Smooth muscle cell (in vitro differentiated cells): ENCODE measurements at regions not wholly inside any gene's neighbourhood (a gene's known extent, or its start where the extent isn't known, plus 50 kb on each side); places are given as distances from the start of the nearest gene placed in this dataset.
"Not testable (repeated sequence)": the region's sequence is repeated elsewhere in the genome, so short reads cannot be mapped to it uniquely, and the experiment has no call there.

ENCODE experiments used
- DNase-seq: peaks from one replicate; lab custom pipeline; 2025; ENCODE audit not compliant: unreplicated experiment; lab: John Stamatoyannopoulos, UW
- H2AFZ ChIP-seq: fragments of 200-600 bp; sonication (generic); 2 replicates; pipeline ENCODE4 v1.6.0; 2016; ENCODE audit warnings: antibody characterized with exemption, low read depth, mild to moderate bottlenecking
- H3F3A ChIP-seq: fragments of 200-600 bp; sonication (generic); 2 replicates; pipeline ENCODE4 v1.6.0; 2017; ENCODE audit warnings: antibody characterized with exemption, low read depth
- H3K27ac ChIP-seq: fragments of 200-600 bp; sonication (generic); 2 replicates; pipeline ENCODE4 v1.5.1; 2016; ENCODE audit warnings: low read depth, mild to moderate bottlenecking
- H3K27me3 ChIP-seq: fragments of 200-600 bp; sonication (generic); 2 replicates; pipeline ENCODE4 v1.6.1; 2016; ENCODE audit warnings: low read depth, mild to moderate bottlenecking
- H3K36me3 ChIP-seq: fragments of 200-600 bp; sonication (generic); 2 replicates; pipeline ENCODE4 v1.5.1; 2016; ENCODE audit warnings: low read depth
- H3K4me1 ChIP-seq: fragments of 200-600 bp; sonication (generic); 2 replicates; pipeline ENCODE4 v1.5.1; 2016; ENCODE audit warnings: low read depth
- H3K4me2 ChIP-seq: fragments of 200-600 bp; sonication (generic); 2 replicates; pipeline ENCODE4 v1.6.0; 2016; ENCODE audit warnings: mild to moderate bottlenecking
- H3K4me3 ChIP-seq: fragments of 200-600 bp; sonication (generic); 2 replicates; pipeline ENCODE4 v1.5.1; 2016; ENCODE audit warnings: mild to moderate bottlenecking
- H3K79me2 ChIP-seq: fragments of 200-600 bp; sonication (generic); 2 replicates; pipeline ENCODE4 v1.6.0; 2016; ENCODE audit warnings: low read depth, mild to moderate bottlenecking
- H3K9ac ChIP-seq: fragments of 200-600 bp; sonication (generic); 2 replicates; pipeline ENCODE4 v1.6.0; 2016; ENCODE audit warnings: low read depth
- H3K9me3 ChIP-seq: fragments of 200-600 bp; sonication (generic); replicated peaks from 2 replicates; pipeline ENCODE4 v1.5.1; 2016; ENCODE audit warnings: low read depth
- H4K20me1 ChIP-seq: fragments of 200-600 bp; sonication (generic); 2 replicates; pipeline ENCODE4 v1.6.0; 2016; ENCODE audit warnings: low read depth
- CTCF ChIP-seq: fragments of 200-600 bp; sonication (generic); IDR thresholded peaks from 2 replicates; pipeline ENCODE4 v1.5.1; 2017; ENCODE audit warnings: borderline replicate concordance, mild to moderate bottlenecking, antibody characterized with exemption; ENCODE audit not compliant: insufficient read depth, poor library complexity, severe bottlenecking
- WGBS: methylation state at CpG from one replicate; pipeline ENCODE4 v1.1.7; 2016; ENCODE audit warnings: low lambda C conversion rate; 5-methylcytosine and 5-hydroxymethylcytosine counted together

GRCh38 chr10:34904191-34904590 lies 89.1 kb upstream of the PARD3 start:
- H3K27me3 ChIP-seq: no peaks in the 10 kb centered on the region
- H4K20me1 ChIP-seq: no peaks in the 10 kb centered on the region
- no peak overlapping the region for H3K27ac ChIP-seq
- no peak for DNase-seq
- H3F3A ChIP-seq: peaks cover 7% of the 10 kb centered on the region
- no peak overlapping the region for H3K9ac ChIP-seq
- no peaks in the 10 kb centered on the region for H3K79me2 ChIP-seq
- no peak overlapping the region for H3K4me3 ChIP-seq
- no peak overlapping the region for H3K4me2 ChIP-seq
- H2AFZ ChIP-seq: no peak overlapping the region
- WGBS: 96% methylated on average over 6 of the region's 6 CpGs
- no peaks in the 10 kb centered on the region for H3K36me3 ChIP-seq
- TF ChIP-seq CTCF: no peak
- peaks cover 6% of the 10 kb centered on the region for H3K4me1 ChIP-seq
- H3K9me3 ChIP-seq: no peaks in the 10 kb centered on the region

- no peak overlapping the region for H3K9ac ChIP-seq
- no peak overlapping the region for H3K4me2 ChIP-seq
- 95% methylated on average over 8 of the region's 8 CpGs for WGBS
- H3K9me3 ChIP-seq: no peaks in the 10 kb centered on the region
- no peak for TF ChIP-seq CTCF
- no peaks in the 10 kb centered on the region for H3K79me2 ChIP-seq
- no peaks in the 10 kb centered on the region for H3K27me3 ChIP-seq
- no peaks in the 10 kb centered on the region for H4K20me1 ChIP-seq
- H3K4me3 ChIP-seq: no peak overlapping the region
- H2AFZ ChIP-seq: no peak overlapping the region
- no peak for DNase-seq
- no peaks in the 10 kb centered on the region for H3K4me1 ChIP-seq
- H3K36me3 ChIP-seq: no peaks in the 10 kb centered on the region
- no peaks in the 10 kb centered on the region for H3F3A ChIP-seq
- no peak overlapping the region for H3K27ac ChIP-seq
Observed at GRCh38 chr10:34899161-34899560, 84.1 kb upstream of the PARD3 start.

GRCh38 chr10:34895977-34896376 lies 80.9 kb upstream of the PARD3 start:
- 97% methylated on average over 3 of the region's 3 CpGs for WGBS
- Histone ChIP-seq H4K20me1 (no peaks in the 10 kb centered on the region), H3K4me2 (no peak overlapping the region), H3K4me3 (no peak overlapping the region), H3K27ac (no peak overlapping the region), H3K9me3 (no peaks in the 10 kb centered on the region), H3K79me2 (no peaks in the 10 kb centered on the region), H3F3A (no peaks in the 10 kb centered on the region), H3K9ac (no peak overlapping the region), H3K4me1 (no peaks in the 10 kb centered on the region), H3K27me3 (no peaks in the 10 kb centered on the region), H2AFZ (no peak overlapping the region), H3K36me3 (no peaks in the 10 kb centered on the region)
- no peak for TF ChIP-seq CTCF
- no peak for DNase-seq

GRCh38 chr10:34895046-34895445 lies 80.0 kb upstream of the PARD3 start:
- not testable (repeated sequence) for H3K9ac ChIP-seq, H3K4me2 ChIP-seq, H2AFZ ChIP-seq, H3K27me3 ChIP-seq, H3K4me1 ChIP-seq, H3K36me3 ChIP-seq, H4K20me1 ChIP-seq, DNase-seq, H3F3A ChIP-seq, H3K79me2 ChIP-seq, H3K4me3 ChIP-seq, H3K9me3 ChIP-seq, H3K27ac ChIP-seq
- WGBS: 92% methylated on average over 3 of the region's 3 CpGs

GRCh38 chr10:34892521-34892920 lies 77.4 kb upstream of the PARD3 start:
- H3K9ac ChIP-seq, H2AFZ ChIP-seq, H3K79me2 ChIP-seq, H3K4me2 ChIP-seq, H3K4me1 ChIP-seq, DNase-seq, H3K4me3 ChIP-seq, H3K27ac ChIP-seq, H3F3A ChIP-seq, H4K20me1 ChIP-seq, H3K36me3 ChIP-seq, H3K9me3 ChIP-seq, H3K27me3 ChIP-seq: not testable (repeated sequence)
- WGBS: 98% methylated on average over 6 of the region's 6 CpGs
